Spleen (tissue), 11 donors: ENCODE measurements at regions not wholly inside any gene's neighbourhood (a gene's known extent, or its start where the extent isn't known, plus 50 kb on each side); places are given as distances from the start of the nearest gene placed in this dataset.

Experiments
- DNase-seq: peaks from one replicate; pipeline ENCODE4 v3.0.0-alpha.2; 2020
- H3K27ac ChIP-seq, 8 donors: fragments of 200-600 bp; sonication (generic) in 7 of 8; 1 replicate in 4 of 8; 2 replicates in 4 of 8; pipeline versions ENCODE4 v1.5.0 to v1.8.0; 2016 to 2021; ENCODE audit warnings: inconsistent platforms in 4 of 8, mild to moderate bottlenecking in 4 of 8, moderate library complexity in 1 of 8
- H3K27me3 ChIP-seq, 7 donors: fragments of 200-600 bp; sonication (generic) in 6 of 7; replicated peaks in 1 of 7; 1 replicate in 4 of 7; 2 replicates in 3 of 7; pipeline versions ENCODE4 v1.5.0 to v1.8.0; 2016 to 2021; ENCODE audit warnings: inconsistent platforms in 3 of 7, mild to moderate bottlenecking in 1 of 7
- H3K36me3 ChIP-seq, 6 donors: fragments of 200-600 bp; sonication (generic) in 5 of 6; 1 replicate in 4 of 6; 2 replicates in 2 of 6; pipeline versions ENCODE4 v1.5.0 to v1.8.0; 2016 to 2021; ENCODE audit warnings: inconsistent platforms in 2 of 6
- H3K4me1 ChIP-seq, 6 donors: fragments of 200-600 bp; sonication (generic) in 5 of 6; 1 replicate in 3 of 6; 2 replicates in 3 of 6; pipeline versions ENCODE4 v1.5.0 to v1.8.0; 2016 to 2021; ENCODE audit warnings: inconsistent platforms in 3 of 6
- H3K4me3 ChIP-seq, 8 donors: fragments of 200-600 bp; sonication (generic) in 7 of 8; 1 replicate in 4 of 8; 2 replicates in 4 of 8; pipeline versions ENCODE4 v1.5.0 to v1.8.0; 2016 to 2021; ENCODE audit warnings: inconsistent platforms in 4 of 8, mild to moderate bottlenecking in 4 of 8, moderate library complexity in 2 of 8
- H3K9me3 ChIP-seq, 8 donors: fragments of 200-600 bp; sonication (generic) in 7 of 8; 1 replicate in 4 of 8; 2 replicates in 4 of 8; pipeline versions ENCODE4 v1.5.0 to v1.8.0; 2016 to 2021; ENCODE audit warnings: inconsistent platforms in 4 of 8
- POLR2A ChIP-seq, 3 donors: fragments of 450-650 bp; IDR thresholded peaks; one replicate each; pipeline ENCODE4 v1.5.1; 2017; ENCODE audit warnings: antibody characterized with exemption in 3 of 3, mild to moderate bottlenecking in 1 of 3
- POLR2AphosphoS5 ChIP-seq, 3 donors: sonication (generic); formaldehyde crosslinking; IDR thresholded peaks; one replicate each; pipeline ENCODE4 v1.5.1; 2017; ENCODE audit warnings: antibody characterized with exemption in 3 of 3
- WGBS, 5 donors: extraction: QIAGEN DNeasy Blood & Tissue Kit in 3 of 5; methylation state at CpG; one replicate each; pipeline versions ENCODE4 v1.1.5 to v1.1.7; 2013 to 2018; 5-methylcytosine and 5-hydroxymethylcytosine counted together
- intact Hi-C: fragments of 100-400 bp; cut with DNase I; formaldehyde crosslinking; loops from one replicate; pipeline ENCODE4 v1.15.0; 2023; ENCODE audit warnings: low total_unique reads
- TF ChIP-seq, protein P1 (sequence below), 11 experiments: fragments of 200-600 bp in 7 of 11; fragments of 450-650 bp in 4 of 11; sonication (generic) in 4 of 11; IDR thresholded peaks in 8 of 11; conservative IDR thresholded peaks in 3 of 11; 1 replicate in 7 of 11; 2 replicates in 4 of 11; pipeline versions ENCODE4 v1.4.0 to v1.8.0; 2016 to 2021; ENCODE audit warnings: antibody characterized with exemption in 11 of 11, inconsistent platforms in 4 of 11, mild to moderate bottlenecking in 1 of 11
- donor health status: healthy with polysubstance abuse.
- donor health status: DM: no; HTN: no; CAD: no; lungs with moderate emphysema.
- donor health status: DM: no; HTN: no; CAD: no.
- donor health status: Bipolar disorder and iron deficiency.
- donor health status: healthy.
- donor health status: DM: no; HTN: no; CAD: no.
- donor health status: DM: yes; HTN: yes; CAD: no.

DNA sequence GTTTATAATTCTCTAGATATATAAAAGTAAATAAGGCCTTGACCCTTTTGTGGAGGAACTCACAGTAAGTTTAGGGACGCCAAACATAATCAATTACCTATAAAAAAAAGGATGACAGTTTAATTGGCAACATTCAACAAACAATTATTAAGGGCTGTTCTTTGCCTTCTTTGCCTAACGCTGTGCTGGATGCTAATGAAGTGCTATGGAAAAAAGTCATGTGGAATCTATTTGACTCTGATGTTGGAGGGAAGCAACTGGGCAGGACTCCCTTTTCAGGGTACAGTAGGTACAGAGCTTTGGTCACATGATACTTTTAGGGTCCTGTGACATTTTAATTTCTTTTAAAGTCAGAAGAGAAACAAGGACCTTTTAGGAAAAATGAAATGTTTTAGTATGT, 91.1 kb downstream of the PCDH7 start:
- no peak overlapping the region for H3K4me3 ChIP-seq
- intact Hi-C loops = no loop called here
- TF ChIP-seq POLR2A (IDR thresholded peaks at IDR 0.05) = no peak
- no peak for TF ChIP-seq POLR2AphosphoS5 (IDR thresholded peaks at IDR 0.05)
- TF ChIP-seq, protein P1, sequence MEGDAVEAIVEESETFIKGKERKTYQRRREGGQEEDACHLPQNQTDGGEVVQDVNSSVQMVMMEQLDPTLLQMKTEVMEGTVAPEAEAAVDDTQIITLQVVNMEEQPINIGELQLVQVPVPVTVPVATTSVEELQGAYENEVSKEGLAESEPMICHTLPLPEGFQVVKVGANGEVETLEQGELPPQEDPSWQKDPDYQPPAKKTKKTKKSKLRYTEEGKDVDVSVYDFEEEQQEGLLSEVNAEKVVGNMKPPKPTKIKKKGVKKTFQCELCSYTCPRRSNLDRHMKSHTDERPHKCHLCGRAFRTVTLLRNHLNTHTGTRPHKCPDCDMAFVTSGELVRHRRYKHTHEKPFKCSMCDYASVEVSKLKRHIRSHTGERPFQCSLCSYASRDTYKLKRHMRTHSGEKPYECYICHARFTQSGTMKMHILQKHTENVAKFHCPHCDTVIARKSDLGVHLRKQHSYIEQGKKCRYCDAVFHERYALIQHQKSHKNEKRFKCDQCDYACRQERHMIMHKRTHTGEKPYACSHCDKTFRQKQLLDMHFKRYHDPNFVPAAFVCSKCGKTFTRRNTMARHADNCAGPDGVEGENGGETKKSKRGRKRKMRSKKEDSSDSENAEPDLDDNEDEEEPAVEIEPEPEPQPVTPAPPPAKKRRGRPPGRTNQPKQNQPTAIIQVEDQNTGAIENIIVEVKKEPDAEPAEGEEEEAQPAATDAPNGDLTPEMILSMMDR (IDR thresholded peaks at IDR 0.05 in 8 of 11, conservative IDR thresholded peaks at IDR 0.05 in 3 of 11) = no peak
- H3K4me1 ChIP-seq = no peaks in the 10 kb centered on the region
- no peaks in the 10 kb centered on the region for H3K36me3 ChIP-seq
- no peak for DNase-seq
- H3K9me3 ChIP-seq = peaks cover 0 to 7% (median 0%) of the 10 kb centered on the region in 8 donors
- H3K27ac ChIP-seq = no peak overlapping the region
- 65 to 79% (median 73%) methylated on average over 2 of the region's 2 CpGs for WGBS, 5 donors
- H3K27me3 ChIP-seq = no peaks in the 10 kb centered on the region

- H3K27me3 ChIP-seq = no peaks in the 10 kb centered on the region
- no peak for DNase-seq
- no peak overlapping the region for H3K4me3 ChIP-seq
- 71 to 88% (median 85%) methylated on average over 2 of the region's 2 CpGs for WGBS, 5 donors
- no peaks in the 10 kb centered on the region for H3K36me3 ChIP-seq
- H3K4me1 ChIP-seq = peaks cover 0 to 4% (median 0%) of the 10 kb centered on the region in 6 donors
- H3K9me3 ChIP-seq = peaks cover 0 to 5% (median 0%) of the 10 kb centered on the region in 8 donors
- TF ChIP-seq, protein P1 (IDR thresholded peaks at IDR 0.05 in 8 of 11, conservative IDR thresholded peaks at IDR 0.05 in 3 of 11) = no peak
- no peak for TF ChIP-seq POLR2AphosphoS5 (IDR thresholded peaks at IDR 0.05)
- TF ChIP-seq POLR2A (IDR thresholded peaks at IDR 0.05) = no peak
- intact Hi-C loops = no loop called here
- no peak overlapping the region for H3K27ac ChIP-seq
Measured at GRCh38 chr4:30815685-30816084, 95.5 kb downstream of the PCDH7 start.

- Histone ChIP-seq H3K4me1 (peaks cover 0 to 5% (median 0%) of the 10 kb centered on the region in 6 donors), H3K36me3 (no peaks in the 10 kb centered on the region), H3K9me3 (peaks cover 0 to 5% (median 0%) of the 10 kb centered on the region in 8 donors), H3K27ac (no peak overlapping the region), H3K27me3 (no peaks in the 10 kb centered on the region), H3K4me3 (no peak overlapping the region)
- intact Hi-C loops = no loop called here
- TF ChIP-seq, protein P1 (IDR thresholded peaks at IDR 0.05 in 8 of 11, conservative IDR thresholded peaks at IDR 0.05 in 3 of 11) = no peak
- TF ChIP-seq POLR2AphosphoS5 (IDR thresholded peaks at IDR 0.05) = no peak
- TF ChIP-seq POLR2A (IDR thresholded peaks at IDR 0.05) = no peak
- WGBS, 5 donors = 24 to 53% (median 45%) methylated on average over 1 of the region's 1 CpG
- no peak for DNase-seq
Measured at GRCh38 chr4:30817447-30817846, 97.3 kb downstream of the PCDH7 start.

DNA sequence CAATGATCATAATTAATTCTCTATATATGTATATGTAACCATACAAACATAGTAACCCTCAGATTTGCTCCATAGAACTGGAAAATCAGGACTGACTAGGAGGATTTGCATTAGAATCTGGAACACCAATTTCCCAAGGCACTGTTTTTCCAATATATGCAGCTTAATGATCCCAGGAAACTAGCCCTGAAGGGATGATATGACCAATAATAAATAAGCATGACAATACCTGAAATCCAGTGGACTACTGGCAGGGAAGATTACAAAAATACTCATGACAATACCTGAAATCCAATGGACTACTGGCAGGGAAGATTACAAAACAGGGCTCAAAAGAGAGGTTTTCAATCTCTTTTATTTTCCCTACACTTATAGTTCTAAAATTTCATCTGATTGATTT, 98.4 kb downstream of the PCDH7 start:
- TF ChIP-seq, protein P1 (IDR thresholded peaks at IDR 0.05 in 8 of 11, conservative IDR thresholded peaks at IDR 0.05 in 3 of 11) = no peak
- TF ChIP-seq POLR2A (IDR thresholded peaks at IDR 0.05) (no peak), POLR2AphosphoS5 (IDR thresholded peaks at IDR 0.05) (no peak)

More for the DNA sequence above, 98.4 kb downstream of the PCDH7 start:
- no peak overlapping the region for H3K27ac ChIP-seq
- no peaks in the 10 kb centered on the region for H3K27me3 ChIP-seq
- peaks cover 0 to 5% (median 0%) of the 10 kb centered on the region in 8 donors for H3K9me3 ChIP-seq
- no peak overlapping the region for H3K4me3 ChIP-seq
- no peaks in the 10 kb centered on the region for H3K36me3 ChIP-seq
- intact Hi-C loops = no loop called here
- H3K4me1 ChIP-seq = peaks cover 0 to 5% (median 0%) of the 10 kb centered on the region in 6 donors
- DNase-seq = no peak
